Uterus (tissue), 3 donors: ENCODE measurements at regions not wholly inside any gene's neighbourhood (a gene's known extent, or its start where the extent isn't known, plus 50 kb on each side); places are given as distances from the start of the nearest gene placed in this dataset.
"Not testable (repeated sequence)": the region's sequence is repeated elsewhere in the genome, so short reads cannot be mapped to it uniquely, and the experiment has no call there.

Experiments
- DNase-seq, 2 donors: peaks; one replicate each; pipeline ENCODE4 v3.0.0-alpha.2; 2019 to 2020
- H3K27ac ChIP-seq, 2 donors: fragments of 200-600 bp; sonication (generic); 1 replicate in 1 of 2; 2 replicates in 1 of 2; pipeline ENCODE4 v1.5.1; 2016 to 2018
- H3K27me3 ChIP-seq, 2 donors: fragments of 200-600 bp; sonication (generic); one replicate each; pipeline ENCODE4 v1.5.1; 2018 to 2019; ENCODE audit warnings: control low read depth in 1 of 2
- H3K36me3 ChIP-seq, 2 donors: fragments of 200-600 bp; sonication (generic); one replicate each; pipeline ENCODE4 v1.5.1; 2019; ENCODE audit warnings: control low read depth in 1 of 2
- H3K4me1 ChIP-seq, 2 donors: fragments of 200-600 bp; sonication (generic); one replicate each; pipeline ENCODE4 v1.5.1; 2018 to 2019; ENCODE audit warnings: control low read depth in 1 of 2
- H3K4me3 ChIP-seq, 2 donors: fragments of 200-600 bp; sonication (generic); 1 replicate in 1 of 2; 2 replicates in 1 of 2; pipeline ENCODE4 v1.5.1; 2018 to 2019; ENCODE audit warnings: mild to moderate bottlenecking in 1 of 2
- H3K9me3 ChIP-seq, 2 donors: fragments of 200-600 bp; sonication (generic); one replicate each; pipeline ENCODE4 v1.5.1; 2019; ENCODE audit warnings: control low read depth in 1 of 2
- CTCF ChIP-seq, 4 experiments: fragments of 200-600 bp in 2 of 4; fragments of 450-650 bp in 2 of 4; sonication (generic) in 2 of 4; IDR thresholded peaks; one replicate each; pipeline ENCODE4 v1.5.1; 2016 to 2019; ENCODE audit warnings: antibody characterized with exemption in 4 of 4, mild to moderate bottlenecking in 2 of 4, moderate library complexity in 1 of 4
- POLR2A ChIP-seq, 2 donors: fragments of 450-650 bp; IDR thresholded peaks; one replicate each; pipeline ENCODE4 v1.6.1; 2016; ENCODE audit warnings: antibody characterized with exemption in 2 of 2, mild to moderate bottlenecking in 1 of 2, moderate library complexity in 1 of 2
- intact Hi-C: fragments of 100-400 bp; cut with DNase I; formaldehyde crosslinking; loops from one replicate; pipeline ENCODE4 v1.15.1; 2023; ENCODE audit warnings: low total_unique reads
- donor health status: DM: yes; HTN: yes; CAD: no.

- no peaks in the 10 kb centered on the region for H3K9me3 ChIP-seq
- no peak overlapping the region for H3K27ac ChIP-seq
- no peak overlapping the region for H3K4me3 ChIP-seq
- H3K36me3 ChIP-seq, result no peaks in the 10 kb centered on the region
- DNase-seq, result no peak
- TF ChIP-seq CTCF (IDR thresholded peaks at IDR 0.05) (no peak), POLR2A (IDR thresholded peaks at IDR 0.05) (no peak)
- intact Hi-C loops, result no loop called here
- no peaks in the 10 kb centered on the region for H3K27me3 ChIP-seq
- H3K4me1 ChIP-seq, result no peaks in the 10 kb centered on the region
These were observed 409.7 kb downstream of the PIK3C3 start for GRCh38 chr18:42364766-42365165.

GRCh38 chr18:42365591-42365990, 410.6 kb downstream of the PIK3C3 start:
- no peak overlapping the region for H3K27ac ChIP-seq
- H3K27me3 ChIP-seq, result no peaks in the 10 kb centered on the region
- no peaks in the 10 kb centered on the region for H3K4me1 ChIP-seq
- H3K36me3 ChIP-seq, result no peaks in the 10 kb centered on the region
- no peak for DNase-seq
- no peak overlapping the region for H3K4me3 ChIP-seq
- intact Hi-C loops, result no loop called here
- TF ChIP-seq POLR2A (IDR thresholded peaks at IDR 0.05) (no peak), CTCF (IDR thresholded peaks at IDR 0.05) (no peak)
- H3K9me3 ChIP-seq, result no peaks in the 10 kb centered on the region

- no peak for DNase-seq
- no peak overlapping the region for H3K4me3 ChIP-seq
- intact Hi-C loops, result no loop called here
- H3K4me1 ChIP-seq, result no peaks in the 10 kb centered on the region
- H3K9me3 ChIP-seq, result no peaks in the 10 kb centered on the region
- TF ChIP-seq POLR2A (IDR thresholded peaks at IDR 0.05) (no peak), CTCF (IDR thresholded peaks at IDR 0.05) (no peak)
- H3K27me3 ChIP-seq, result no peaks in the 10 kb centered on the region
- H3K27ac ChIP-seq, result no peak overlapping the region
- no peaks in the 10 kb centered on the region for H3K36me3 ChIP-seq
These were observed 418.6 kb downstream of the PIK3C3 start for GRCh38 chr18:42373584-42373983.

- Histone ChIP-seq H3K27ac (no peak overlapping the region), H3K27me3 (no peaks in the 10 kb centered on the region), H3K9me3 (no peaks in the 10 kb centered on the region), H3K4me3 (no peak overlapping the region), H3K36me3 (no peaks in the 10 kb centered on the region), H3K4me1 (no peaks in the 10 kb centered on the region)
- TF ChIP-seq CTCF (IDR thresholded peaks at IDR 0.05) (no peak), POLR2A (IDR thresholded peaks at IDR 0.05) (no peak)
- intact Hi-C loops, result no loop called here
- DNase-seq, result no peak
These were observed 419.9 kb downstream of the PIK3C3 start for GRCh38 chr18:42374961-42375360.

- H3K4me3 ChIP-seq, intact Hi-C loops, H3K9me3 ChIP-seq, H3K27me3 ChIP-seq, DNase-seq, H3K4me1 ChIP-seq, H3K36me3 ChIP-seq, H3K27ac ChIP-seq: not testable (repeated sequence)
These were observed 423.8 kb downstream of the PIK3C3 start for GRCh38 chr18:42378854-42379253.

- H3K27ac ChIP-seq, H3K36me3 ChIP-seq, H3K9me3 ChIP-seq, intact Hi-C loops, H3K27me3 ChIP-seq, DNase-seq, H3K4me3 ChIP-seq, H3K4me1 ChIP-seq: not testable (repeated sequence)
These were observed 426.2 kb downstream of the PIK3C3 start for GRCh38 chr18:42381236-42381635.
